Caki2 (cell line): ENCODE measurements at regions not wholly inside any gene's neighbourhood (a gene's known extent, or its start where the extent isn't known, plus 50 kb on each side); places are given as distances from the start of the nearest gene placed in this dataset.

ENCODE experiments used
- DNase-seq: peaks from one replicate; pipeline ENCODE4 v3.0.0-alpha.2; 2015; ENCODE audit warnings: low read depth
- in situ Hi-C: cut with HindIII; loops from 2 replicates; pipeline ENCODE4 v1.10.0; 2016; ENCODE audit warnings: low sequenced_read_pairs, low pct_unique_long_range_greater_than_20kb, mixed read lengths

DNA sequence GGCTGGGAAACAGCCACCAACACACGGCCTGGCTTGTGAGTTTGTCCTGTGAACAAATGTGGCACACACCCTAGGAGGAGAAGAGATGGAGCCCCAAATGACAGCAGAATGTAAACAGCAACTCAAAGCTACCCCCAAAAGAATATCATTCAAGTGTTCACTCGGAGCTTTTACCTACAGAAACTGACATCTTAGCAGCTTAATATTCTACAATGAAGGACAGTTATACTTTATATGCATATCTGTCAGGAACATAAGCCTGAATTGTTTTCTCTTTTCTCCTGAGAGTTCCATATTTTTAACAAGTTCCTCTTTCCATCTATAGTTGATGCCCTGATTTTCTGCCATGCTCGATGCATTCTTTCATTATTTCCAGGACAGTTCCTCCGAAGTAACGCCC lies 566.0 kb upstream of the MAP3K7 start:
- DNase-seq: no peak
- in situ Hi-C loops: no loop called here

DNA sequence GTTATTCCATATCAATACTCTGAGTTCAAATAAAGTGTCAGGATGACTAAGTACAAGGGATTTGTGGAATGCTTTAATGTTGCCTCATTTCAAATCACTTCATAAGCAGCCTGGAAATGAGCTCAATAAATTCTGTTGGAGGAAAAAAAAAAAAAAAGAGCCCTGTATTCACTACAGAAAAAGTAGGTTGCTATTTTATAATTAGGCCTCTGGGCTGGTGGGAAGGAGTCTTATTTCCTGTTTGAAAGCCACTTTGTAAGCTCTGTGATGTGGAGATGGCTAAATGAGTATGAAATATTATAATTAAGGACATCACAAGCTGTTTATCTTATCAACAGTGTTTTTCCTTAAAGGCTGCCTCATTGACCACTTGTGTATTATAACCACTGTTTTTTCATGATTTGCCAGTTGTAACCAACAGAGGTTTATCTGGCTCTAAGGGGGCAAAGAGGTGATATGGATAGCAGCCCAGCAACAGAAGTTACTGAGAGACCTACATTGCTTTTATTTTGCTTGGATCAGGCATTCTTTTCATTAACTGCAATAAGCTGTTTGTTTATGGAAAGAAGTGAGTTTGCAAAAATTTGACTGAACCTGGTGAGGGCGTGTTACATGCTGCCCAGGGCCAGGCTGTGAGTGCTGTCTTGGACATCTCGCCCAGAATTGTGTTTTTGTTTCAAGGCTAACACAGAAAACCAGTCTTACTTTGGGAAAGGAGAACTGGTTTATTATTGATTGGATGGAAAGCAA lies 563.3 kb upstream of the MAP3K7 start:
- DNase-seq: no peak
- in situ Hi-C loops: no loop called here

DNA sequence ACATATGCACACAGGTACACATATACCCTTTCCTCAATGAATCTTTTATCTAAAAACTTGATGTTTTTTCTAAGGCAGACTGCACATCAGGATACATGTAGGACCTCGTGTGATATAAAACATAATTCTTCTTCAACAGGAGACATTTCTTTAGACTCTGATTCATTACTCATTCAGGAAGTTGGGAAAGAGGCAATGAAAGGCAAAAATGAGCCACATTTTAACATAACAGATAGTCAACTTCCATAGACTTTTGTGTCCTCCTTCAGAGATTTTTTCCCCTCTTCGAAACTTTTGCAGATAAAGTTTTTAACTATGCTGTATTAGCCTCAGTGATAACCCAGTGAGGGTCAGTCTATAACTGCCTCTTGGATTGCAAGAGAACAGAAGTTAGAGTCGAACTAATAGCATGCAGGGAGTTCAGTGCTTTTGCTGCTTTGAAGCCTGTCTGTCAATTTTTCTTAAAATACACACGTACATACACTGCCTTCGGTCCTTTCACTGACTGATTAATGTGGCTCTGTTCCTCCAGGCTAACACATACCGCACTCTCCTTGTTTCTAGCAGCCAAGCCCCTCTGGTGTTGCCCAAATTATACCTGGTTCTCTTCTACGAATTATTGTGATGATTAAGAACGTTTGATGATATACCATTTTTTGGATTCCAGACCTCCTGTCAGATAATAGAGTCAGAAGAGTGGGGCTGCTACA lies 562.5 kb upstream of the MAP3K7 start:
- no peak for DNase-seq
- in situ Hi-C loops: no loop called here

DNA sequence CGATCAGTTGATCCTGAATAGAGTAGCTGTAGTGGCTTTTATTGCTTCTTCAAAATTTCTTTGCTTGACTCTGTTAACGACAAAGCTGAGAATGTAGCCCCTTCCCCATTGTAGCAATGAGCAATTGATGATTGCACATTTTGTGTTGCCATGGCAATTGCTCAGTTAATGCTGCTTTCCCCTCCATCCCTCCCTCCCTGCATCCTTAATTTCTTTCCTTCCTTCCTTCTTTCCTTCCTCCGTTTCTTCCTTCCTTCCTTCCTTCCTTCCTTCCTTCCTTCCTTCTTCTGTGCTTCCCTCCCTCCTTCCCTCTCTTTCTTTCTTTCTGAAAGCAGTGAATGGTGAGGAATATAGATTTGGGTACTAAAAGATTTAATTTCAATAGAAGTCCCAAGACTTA lies 557.3 kb upstream of the MAP3K7 start:
- DNase-seq: no peak
- in situ Hi-C loops: no loop called here

DNA sequence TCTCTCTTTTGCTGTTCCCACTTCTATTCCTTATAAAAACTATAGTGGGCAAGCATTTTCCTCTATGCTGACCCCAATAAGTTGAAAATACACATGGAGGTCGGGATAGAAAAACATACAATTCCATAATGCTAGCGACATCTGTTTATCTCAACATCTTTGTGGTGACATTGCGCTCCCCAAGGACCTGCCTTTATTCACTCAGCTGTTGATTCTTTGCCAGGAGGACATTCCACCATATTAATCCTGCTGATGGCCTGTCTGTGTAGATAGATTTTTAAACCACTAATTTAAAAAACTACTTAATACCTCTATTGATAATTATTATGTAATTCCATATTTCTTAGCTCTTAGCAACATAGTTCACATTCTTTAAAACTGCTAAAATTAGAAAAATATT lies 555.3 kb upstream of the MAP3K7 start:
- in situ Hi-C loops: no loop called here
- DNase-seq: no peak

DNA sequence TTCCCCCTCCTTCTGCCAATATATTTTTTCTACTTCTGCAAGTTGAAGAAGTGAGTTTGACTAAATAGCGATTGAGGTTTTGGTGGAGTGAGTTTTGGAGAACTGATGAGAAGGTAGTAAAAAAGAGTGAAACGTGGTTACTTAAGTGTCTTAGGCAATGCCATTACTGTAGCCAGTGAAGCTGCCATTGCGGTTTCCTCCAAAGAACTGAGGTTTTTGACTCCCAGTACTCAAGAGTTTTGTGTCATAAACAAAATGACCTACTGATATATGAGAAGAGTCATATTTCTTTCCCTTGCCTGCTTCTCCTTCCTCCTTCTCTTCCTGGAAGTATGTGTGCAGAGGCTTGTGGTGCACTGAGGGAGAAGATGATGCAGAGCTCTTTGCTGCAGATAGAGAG lies 554.5 kb upstream of the MAP3K7 start:
- no peak for DNase-seq
- in situ Hi-C loops: no loop called here

DNA sequence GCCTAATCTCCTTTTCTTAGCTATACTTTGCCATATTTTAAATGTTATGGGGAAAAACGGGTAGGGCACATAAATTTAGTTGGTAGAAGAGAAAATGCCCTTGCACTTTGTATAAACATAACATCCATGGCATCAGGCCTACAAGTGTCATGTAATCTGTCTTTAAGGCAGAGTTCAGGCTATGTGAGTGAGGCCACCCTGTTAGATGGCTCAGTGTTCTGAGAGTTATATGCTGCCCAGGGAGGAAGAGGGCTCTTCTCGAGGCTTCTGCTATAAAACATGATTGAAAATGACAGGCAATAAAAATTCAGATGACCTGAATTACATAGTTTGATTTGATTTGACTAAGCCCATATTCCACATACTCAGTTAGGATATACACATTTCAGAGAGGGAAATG lies 553.6 kb upstream of the MAP3K7 start:
- no peak for DNase-seq
- in situ Hi-C loops: no loop called here

DNA sequence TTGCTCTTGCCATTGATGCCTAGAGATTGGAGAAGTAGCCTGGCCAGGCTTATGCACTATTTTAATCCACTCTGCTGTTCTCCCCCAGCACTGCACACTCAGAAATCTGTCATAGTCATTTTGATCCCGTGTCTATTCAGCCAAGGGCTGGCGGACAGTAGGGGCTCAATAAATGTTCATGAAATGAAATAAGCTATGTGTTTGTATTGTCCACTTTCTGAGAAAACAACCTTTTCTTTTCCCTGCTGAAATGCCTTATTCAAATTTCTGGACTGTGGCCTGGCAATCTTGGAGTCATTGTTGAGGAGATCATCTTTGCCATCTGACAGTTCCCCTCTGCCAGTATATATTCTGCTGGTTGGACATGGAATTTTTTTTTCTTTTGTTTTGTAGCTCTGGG lies 550.4 kb upstream of the MAP3K7 start:
- no peak for DNase-seq
- in situ Hi-C loops: no loop called here

DNA sequence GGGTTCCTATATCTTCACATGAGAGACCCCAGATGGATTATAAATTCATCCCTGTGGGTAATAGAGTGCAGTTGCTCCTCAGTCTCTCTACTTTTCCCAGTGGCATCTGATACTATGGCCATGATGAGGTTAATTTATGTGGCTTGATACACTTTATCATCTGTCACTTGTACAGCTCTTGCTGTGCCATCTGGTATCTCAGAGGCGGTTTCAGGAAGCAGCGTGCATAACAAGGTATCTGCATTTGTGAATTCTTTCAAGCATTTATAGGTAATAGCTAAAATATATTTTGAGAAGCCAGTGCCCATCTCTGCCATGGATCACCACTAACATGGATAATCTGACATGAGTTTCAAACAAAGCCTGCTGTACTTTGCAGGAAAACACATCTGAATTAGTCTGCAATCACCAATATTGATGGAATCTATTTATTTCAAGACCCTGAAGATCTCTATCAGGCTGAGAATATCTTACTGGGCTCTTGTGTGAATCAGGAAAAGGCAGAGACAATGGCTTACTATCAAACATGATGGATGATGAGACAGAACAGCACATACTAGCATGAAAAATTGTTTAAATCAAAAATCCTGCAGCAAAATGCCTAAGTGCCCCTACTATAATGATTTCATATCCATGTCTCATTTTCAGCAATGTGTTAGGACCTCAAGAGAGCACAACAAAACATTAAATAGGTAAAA lies 548.7 kb upstream of the MAP3K7 start:
- in situ Hi-C loops: no loop called here
- no peak for DNase-seq

DNA sequence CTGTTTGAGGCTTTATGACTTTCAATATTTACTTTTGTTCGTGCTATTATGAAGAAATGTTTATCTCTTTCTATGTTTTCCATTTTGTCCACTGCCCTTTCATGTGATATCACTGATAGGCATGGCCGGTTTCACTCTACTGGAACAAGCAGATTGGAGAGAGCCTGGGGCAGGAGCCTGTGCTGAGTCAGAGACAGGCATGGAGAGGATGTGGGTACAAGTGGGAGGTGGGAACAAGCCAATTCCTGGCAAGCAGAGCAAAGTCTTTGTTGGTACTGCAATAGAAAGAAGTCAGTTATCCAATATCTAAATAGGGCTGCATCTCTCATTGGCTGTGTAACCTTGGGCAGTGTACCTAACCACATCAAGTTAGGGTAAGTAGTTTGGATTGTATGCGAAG lies 545.6 kb upstream of the MAP3K7 start:
- in situ Hi-C loops: no loop called here

DNA sequence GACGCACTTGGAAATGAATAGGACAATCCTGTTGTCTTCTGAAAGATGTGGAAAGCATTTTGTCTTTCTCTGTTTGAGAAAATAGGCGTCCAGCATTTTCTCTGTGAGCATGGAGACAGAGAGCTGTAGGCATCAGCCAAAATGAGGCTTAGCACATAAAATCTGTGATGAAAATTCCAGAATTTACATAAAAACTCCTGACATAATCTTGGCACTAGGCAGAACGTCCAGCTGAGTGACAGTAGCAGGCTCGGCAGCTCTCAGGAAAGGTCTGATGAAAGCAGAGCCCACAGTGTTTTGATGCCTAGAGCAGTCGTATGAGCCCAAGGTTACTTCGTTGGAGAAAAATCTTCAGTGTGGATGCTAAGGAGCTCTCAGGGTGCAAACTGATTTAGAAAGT lies 543.3 kb upstream of the MAP3K7 start:
- no peak for DNase-seq
- in situ Hi-C loops: no loop called here

More for the DNA sequence above, 545.6 kb upstream of the MAP3K7 start:
- peak; percentile 30 for DNase-seq

DNA sequence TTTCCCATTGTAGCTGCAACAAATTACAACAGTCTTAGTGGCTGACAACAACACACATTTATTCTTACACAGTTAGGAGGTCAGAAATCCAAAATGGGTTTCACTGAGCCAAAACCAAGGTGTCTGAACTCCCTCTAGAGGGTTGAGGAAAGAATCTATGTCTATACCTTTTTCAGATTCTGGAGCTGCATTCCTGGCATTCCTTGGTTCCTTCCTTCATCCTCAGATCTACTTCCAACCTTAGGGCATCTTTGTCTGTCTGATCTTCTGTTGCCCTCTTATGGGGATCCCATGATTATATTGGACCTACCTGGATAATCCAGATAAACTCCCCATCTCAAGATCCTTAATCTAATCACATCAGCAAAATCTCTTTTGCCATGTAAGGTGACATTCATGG lies 540.9 kb upstream of the MAP3K7 start:
- in situ Hi-C loops: no loop called here
- DNase-seq: no peak

DNA sequence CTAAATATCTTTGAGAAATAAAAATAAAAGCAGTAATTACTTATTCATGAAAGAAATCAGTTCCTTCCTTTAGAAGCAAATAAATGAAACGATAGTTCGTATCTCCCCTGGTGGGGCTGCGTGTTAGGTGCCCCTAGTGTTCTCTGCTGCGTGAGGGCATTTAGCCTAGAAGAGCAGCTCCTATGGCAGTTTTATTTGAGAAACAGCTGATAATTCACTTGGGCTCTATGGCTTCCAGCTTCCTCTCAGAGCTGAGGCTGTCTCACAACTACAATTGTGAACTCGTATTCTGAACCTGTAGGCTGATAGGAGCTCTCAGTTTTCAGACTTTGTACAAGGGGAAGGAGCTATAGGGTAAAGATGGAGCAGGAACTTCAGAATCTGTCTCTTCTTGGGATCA lies 540.0 kb upstream of the MAP3K7 start:
- in situ Hi-C loops: no loop called here
- DNase-seq: no peak

DNA sequence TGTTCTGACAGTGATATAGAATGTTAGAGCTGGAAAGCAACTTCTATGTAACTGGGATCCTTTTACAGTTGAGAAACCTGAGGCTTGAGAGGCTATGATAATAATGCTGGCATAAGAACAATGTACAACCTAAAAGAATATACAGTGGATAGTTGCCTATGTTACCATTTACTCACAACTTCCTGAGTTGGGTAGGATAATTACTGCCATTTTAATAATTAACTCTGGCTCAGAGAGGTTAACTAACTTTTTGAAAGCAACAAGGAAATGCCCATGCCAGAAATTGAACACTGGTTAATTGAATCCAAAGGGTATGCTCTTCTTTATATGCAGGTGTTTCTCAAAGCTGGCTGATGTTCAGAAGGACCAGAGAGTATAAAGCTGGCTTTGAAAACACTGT lies 530.7 kb upstream of the MAP3K7 start:
- in situ Hi-C loops: no loop called here
- no peak for DNase-seq

DNA sequence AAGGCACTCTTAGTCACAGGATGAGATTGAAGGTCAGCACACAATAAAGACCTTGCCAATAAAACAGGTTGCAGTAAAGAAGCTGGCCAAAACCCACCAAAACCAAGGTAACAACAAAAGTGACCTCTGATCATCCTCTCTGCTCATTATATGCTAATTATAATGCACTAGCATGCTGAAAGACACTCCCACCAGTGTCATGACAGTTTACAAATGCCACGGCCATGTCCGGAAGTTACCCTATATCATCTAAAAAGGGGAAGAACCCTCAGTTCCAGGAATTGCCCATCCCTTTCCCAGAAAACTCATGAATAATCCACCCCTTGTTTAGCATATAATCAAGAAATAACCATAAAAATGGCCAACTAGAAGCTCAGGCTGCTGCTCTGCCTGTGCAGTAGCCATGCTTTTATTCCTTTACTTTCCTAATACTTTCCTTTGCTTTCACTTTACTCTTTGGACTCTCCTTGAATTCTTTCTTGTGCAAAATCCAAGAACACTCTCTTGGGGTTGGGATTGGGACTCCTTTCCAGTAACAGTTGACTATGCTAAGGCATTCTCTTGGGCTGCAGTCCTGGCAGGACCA lies 527.3 kb upstream of the MAP3K7 start:
- in situ Hi-C loops: no loop called here

DNA sequence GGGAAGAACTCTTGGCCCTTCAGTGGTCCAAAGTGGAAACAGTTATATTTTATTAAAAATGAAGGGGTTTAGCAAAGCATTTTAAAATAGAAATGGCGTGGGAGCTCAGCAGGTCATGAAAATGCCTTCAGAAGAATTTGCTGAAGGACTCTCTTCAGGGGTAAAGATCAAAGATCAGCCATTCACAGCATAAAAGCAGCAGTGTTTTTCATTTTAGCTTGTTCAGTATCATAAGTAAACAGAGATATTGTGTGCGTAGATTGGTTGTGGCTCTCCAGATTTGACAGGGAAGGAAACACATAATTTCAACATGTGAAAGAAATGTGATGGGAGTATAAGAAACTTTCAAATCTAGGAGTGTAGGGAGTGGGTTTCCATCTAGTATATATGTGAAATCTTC lies 519.2 kb upstream of the MAP3K7 start:
- DNase-seq: no peak
- in situ Hi-C loops: no loop called here

More for the DNA sequence above, 527.3 kb upstream of the MAP3K7 start:
- DNase-seq: no peak

DNA sequence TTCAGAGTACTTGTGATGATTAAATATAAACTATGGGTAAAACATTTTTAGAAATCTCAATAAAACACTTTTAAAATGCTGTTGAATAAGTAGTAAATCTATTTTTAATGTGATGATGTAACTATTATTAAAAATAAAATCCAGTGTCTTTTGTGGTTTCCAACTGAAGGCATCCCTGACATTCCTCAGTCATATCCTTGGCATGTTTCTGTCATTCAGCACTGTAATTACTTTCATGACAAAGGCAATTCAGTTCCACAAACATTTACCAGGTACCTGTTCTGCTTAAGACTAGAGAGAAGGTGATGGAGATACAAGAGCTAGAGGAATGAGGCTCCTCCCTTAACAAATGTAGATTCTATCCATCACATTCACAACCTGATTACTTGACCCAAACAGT lies 518.7 kb upstream of the MAP3K7 start:
- DNase-seq: no peak
- in situ Hi-C loops: no loop called here

DNA sequence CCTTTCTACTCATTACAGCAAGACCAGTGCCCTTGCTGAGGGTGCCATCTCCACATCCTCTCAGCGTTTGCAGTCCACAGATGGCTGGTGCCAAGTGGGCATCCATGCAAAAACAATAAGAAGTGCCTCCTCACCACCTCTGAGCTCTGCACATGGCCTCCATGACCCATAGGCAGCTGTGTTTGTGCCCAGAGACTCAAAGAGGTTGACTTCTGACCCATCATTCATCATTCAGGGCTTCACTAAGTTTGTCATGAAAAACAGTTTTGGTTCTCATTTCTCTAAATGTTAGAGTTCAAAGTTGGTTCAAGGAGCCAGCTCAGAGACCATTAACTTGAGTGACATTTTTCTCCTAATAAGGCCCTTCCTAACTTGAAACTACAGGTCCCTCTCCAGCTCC lies 512.6 kb upstream of the MAP3K7 start:
- in situ Hi-C loops: no loop called here
- DNase-seq: no peak

DNA sequence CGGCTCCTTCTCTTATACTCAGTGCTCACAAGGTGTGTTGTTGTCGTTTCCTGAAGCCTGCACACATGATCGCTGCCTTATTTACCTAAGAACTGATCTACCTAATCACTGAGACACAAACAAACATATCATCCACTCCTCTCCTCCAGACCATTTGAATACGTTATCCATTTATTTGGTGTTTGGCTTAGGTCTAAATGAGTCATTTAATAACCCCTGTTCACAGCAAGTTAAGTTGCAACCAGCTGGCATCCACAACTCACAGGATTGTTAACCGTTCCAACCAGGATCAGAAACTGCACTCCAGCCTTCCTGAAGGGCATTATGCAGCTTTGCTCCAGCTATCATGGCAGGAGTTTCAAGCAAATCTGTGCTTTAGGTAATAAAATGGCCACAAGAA lies 511.1 kb upstream of the MAP3K7 start:
- in situ Hi-C loops: no loop called here
- peak; percentile 58 for DNase-seq
